ENCODE measurements at regions not wholly inside any gene's neighbourhood (a gene's known extent, or its start where the extent isn't known, plus 50 kb on each side); places are given as distances from the start of the nearest gene placed in this dataset.

- TF ChIP-seq HMGXB4 (CRISPR knock-in tag; IDR thresholded peaks at IDR 0.05) = no peak
- TF ChIP-seq FOXP1 (CRISPR knock-in tag; IDR thresholded peaks at IDR 0.05) = no peak
- TF ChIP-seq NFIC (IDR thresholded peaks at IDR 0.05) = no peak
- no peak for TF ChIP-seq ZNF24 (IDR thresholded peaks at IDR 0.05)
- TF ChIP-seq LCOR (CRISPR knock-in tag; IDR thresholded peaks at IDR 0.05) = no peak
- TF ChIP-seq CTCF (IDR thresholded peaks at IDR 0.05 in 2 of 3, conservative IDR thresholded peaks at IDR 0.05 in 1 of 3; ENCODE audit: insufficient read depth in 2 of 3, low read depth in 1 of 3, low read length in 3 of 3) = no peak
- TF ChIP-seq CEBPB (tag; IDR thresholded peaks at IDR 0.05) = no peak
- TF ChIP-seq SIN3B (IDR thresholded peaks at IDR 0.05; ENCODE audit: low read depth) = no peak
- no peak for TF ChIP-seq DPF2 (IDR thresholded peaks at IDR 0.05)
- TF ChIP-seq, protein P1, sequence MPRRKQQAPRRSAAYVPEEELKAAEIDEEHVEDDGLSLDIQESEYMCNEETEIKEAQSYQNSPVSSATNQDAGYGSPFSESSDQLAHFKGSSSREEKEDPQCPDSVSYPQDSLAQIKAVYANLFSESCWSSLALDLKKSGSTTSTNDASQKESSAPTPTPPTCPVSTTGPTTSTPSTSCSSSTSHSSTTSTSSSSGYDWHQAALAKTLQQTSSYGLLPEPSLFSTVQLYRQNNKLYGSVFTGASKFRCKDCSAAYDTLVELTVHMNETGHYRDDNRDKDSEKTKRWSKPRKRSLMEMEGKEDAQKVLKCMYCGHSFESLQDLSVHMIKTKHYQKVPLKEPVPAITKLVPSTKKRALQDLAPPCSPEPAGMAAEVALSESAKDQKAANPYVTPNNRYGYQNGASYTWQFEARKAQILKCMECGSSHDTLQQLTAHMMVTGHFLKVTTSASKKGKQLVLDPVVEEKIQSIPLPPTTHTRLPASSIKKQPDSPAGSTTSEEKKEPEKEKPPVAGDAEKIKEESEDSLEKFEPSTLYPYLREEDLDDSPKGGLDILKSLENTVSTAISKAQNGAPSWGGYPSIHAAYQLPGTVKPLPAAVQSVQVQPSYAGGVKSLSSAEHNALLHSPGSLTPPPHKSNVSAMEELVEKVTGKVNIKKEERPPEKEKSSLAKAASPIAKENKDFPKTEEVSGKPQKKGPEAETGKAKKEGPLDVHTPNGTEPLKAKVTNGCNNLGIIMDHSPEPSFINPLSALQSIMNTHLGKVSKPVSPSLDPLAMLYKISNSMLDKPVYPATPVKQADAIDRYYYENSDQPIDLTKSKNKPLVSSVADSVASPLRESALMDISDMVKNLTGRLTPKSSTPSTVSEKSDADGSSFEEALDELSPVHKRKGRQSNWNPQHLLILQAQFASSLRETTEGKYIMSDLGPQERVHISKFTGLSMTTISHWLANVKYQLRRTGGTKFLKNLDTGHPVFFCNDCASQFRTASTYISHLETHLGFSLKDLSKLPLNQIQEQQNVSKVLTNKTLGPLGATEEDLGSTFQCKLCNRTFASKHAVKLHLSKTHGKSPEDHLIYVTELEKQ (CRISPR knock-in tag; IDR thresholded peaks at IDR 0.05) = no peak
- no peak for TF ChIP-seq BRCA1 (IDR thresholded peaks at IDR 0.05)
- TF ChIP-seq BRCA1 (CRISPR knock-in tag; IDR thresholded peaks at IDR 0.05) = no peak
Observed at GRCh38 chr2:107407017-107407416, 419.7 kb upstream of the RGPD4 start.

All from K562 (cell line).